ENCODE measurements at regions not wholly inside any gene's neighbourhood (a gene's known extent, or its start where the extent isn't known, plus 50 kb on each side); places are given as distances from the start of the nearest gene placed in this dataset.

GRCh38 chr1:115543247-115543646 is 98.5 kb upstream of the VANGL1 start:
- ChIA-PET CTCF (interaction anchor here (0.6 to 1.1 kb wide), 5 partner anchors 13 to 267 kb away, joined by 3 to 7 read pairs (median 3); no protein-coding TSS in a partner anchor), POLR2A (no interaction called here)
- no peaks in the 10 kb centered on the region for H3K36me3 ChIP-seq (ENCODE audit: control insufficient read depth in 2 of 2, insufficient read depth in 1 of 2, low read length in 2 of 2)
- no peak overlapping the region for H3K4me3 ChIP-seq (ENCODE audit: low read depth, low read length)
- H3K27ac ChIP-seq (ENCODE audit: extremely low read depth, low read depth, low read length), result no peak overlapping the region
- no peaks in the 10 kb centered on the region for H3K9me3 ChIP-seq (ENCODE audit: control insufficient read depth, insufficient read depth, low read depth, low read length)
- TF ChIP-seq ZNF626 (tag by site-specific recombination; IDR thresholded peaks at IDR 0.05) (no peak), SCRT1 (tag by site-specific recombination; IDR thresholded peaks at IDR 0.05; ENCODE audit: borderline replicate concordance) (no peak), ZNF416 (tag by site-specific recombination; IDR thresholded peaks at IDR 0.05) (no peak), KLF1 (tag by site-specific recombination; IDR thresholded peaks at IDR 0.05) (no peak), KLF9 (tag by site-specific recombination; IDR thresholded peaks at IDR 0.05; ENCODE audit: low read depth) (no peak), ZNF580 (tag by site-specific recombination; IDR thresholded peaks at IDR 0.05) (no peak), ZNF398 (tag by site-specific recombination; IDR thresholded peaks at IDR 0.05) (no peak), MEIS1 (CRISPR knock-in tag; IDR thresholded peaks at IDR 0.05; ENCODE audit: borderline replicate concordance) (no peak)
- H3K4me1 ChIP-seq (ENCODE audit: control insufficient read depth, insufficient read depth, low read length), result no peaks in the 10 kb centered on the region

GRCh38 chr1:115539736-115540135 is 102.0 kb upstream of the VANGL1 start:
- Histone ChIP-seq H3K36me3 (ENCODE audit: control insufficient read depth in 2 of 2, insufficient read depth in 1 of 2, low read length in 2 of 2) (no peaks in the 10 kb centered on the region), H3K4me1 (ENCODE audit: control insufficient read depth, insufficient read depth, low read length) (no peaks in the 10 kb centered on the region), H3K27ac (ENCODE audit: extremely low read depth, low read depth, low read length) (no peak overlapping the region), H3K9me3 (ENCODE audit: control insufficient read depth, insufficient read depth, low read depth, low read length) (no peaks in the 10 kb centered on the region), H3K4me3 (ENCODE audit: low read depth, low read length) (no peak overlapping the region)
- no peak for TF ChIP-seq SP3 (tag by site-specific recombination; IDR thresholded peaks at IDR 0.05)
- no peak for TF ChIP-seq ZNF266 (tag by site-specific recombination; IDR thresholded peaks at IDR 0.05; ENCODE audit: low read depth)
- TF ChIP-seq ZNF114 (tag by site-specific recombination; IDR thresholded peaks at IDR 0.05), result no peak
- TF ChIP-seq PRDM1 (tag by site-specific recombination; IDR thresholded peaks at IDR 0.05), result peak; percentile 36; the same call in 1 of the 2 replicates
- TF ChIP-seq ZNF133 (tag by site-specific recombination; IDR thresholded peaks at IDR 0.05), result no peak
- TF ChIP-seq ZNF214 (tag by site-specific recombination; IDR thresholded peaks at IDR 0.05; ENCODE audit: borderline replicate concordance), result no peak
- no peak for TF ChIP-seq ZNF202 (tag by site-specific recombination; IDR thresholded peaks at IDR 0.05; ENCODE audit: borderline replicate concordance)
- no peak for TF ChIP-seq ZNF600 (tag by site-specific recombination; IDR thresholded peaks at IDR 0.05)
- no peak for TF ChIP-seq ZNF518A (tag by site-specific recombination; conservative IDR thresholded peaks at IDR 0.05; ENCODE audit: low read depth)
- 0 out of 2 replicates have a peak, but pooled peaks have one; percentile 38 for TF ChIP-seq ZFHX2 (tag by site-specific recombination; conservative IDR thresholded peaks at IDR 0.05)
- no peak for TF ChIP-seq SCRT2 (tag by site-specific recombination; IDR thresholded peaks at IDR 0.05)
- no peak for TF ChIP-seq ZBTB1 (tag by site-specific recombination; IDR thresholded peaks at IDR 0.05)
- no peak for TF ChIP-seq ZNF416 (tag by site-specific recombination; IDR thresholded peaks at IDR 0.05)
- POLR2A ChIA-PET, result no interaction called here
- CTCF ChIA-PET, result interaction anchor here (0.6 to 2.0 kb wide), 2 partner anchors 56 to 264 kb away, joined by 3 to 6 read pairs; no protein-coding TSS in a partner anchor
